Suprapubic skin (tissue), 4 donors: ENCODE measurements at regions not wholly inside any gene's neighbourhood (a gene's known extent, or its start where the extent isn't known, plus 50 kb on each side); places are given as distances from the start of the nearest gene placed in this dataset.

Experiments used
- EP300 ChIP-seq: sonication (generic); formaldehyde crosslinking; IDR thresholded peaks from one replicate; pipeline ENCODE4 v1.6.1; 2017; ENCODE audit warnings: antibody characterized with exemption
- POLR2A ChIP-seq, 2 donors: fragments of 450-650 bp; IDR thresholded peaks; one replicate each; pipeline ENCODE4 v1.6.1; 2017; ENCODE audit warnings: antibody characterized with exemption in 2 of 2, mild to moderate bottlenecking in 2 of 2, moderate library complexity in 2 of 2
- POLR2AphosphoS5 ChIP-seq, 3 donors: sonication (generic); formaldehyde crosslinking; IDR thresholded peaks; one replicate each; pipeline ENCODE4 v1.6.1; 2017; ENCODE audit warnings: antibody characterized with exemption in 3 of 3
- TF ChIP-seq, protein P1 (sequence below), 2 donors: fragments of 200-600 bp in 1 of 2; fragments of 450-650 bp in 1 of 2; sonication (generic) in 1 of 2; IDR thresholded peaks; one replicate each; pipeline ENCODE4 v1.5.1; 2016 to 2019; ENCODE audit warnings: antibody characterized with exemption in 2 of 2, mild to moderate bottlenecking in 1 of 2, moderate library complexity in 1 of 2

DNA sequence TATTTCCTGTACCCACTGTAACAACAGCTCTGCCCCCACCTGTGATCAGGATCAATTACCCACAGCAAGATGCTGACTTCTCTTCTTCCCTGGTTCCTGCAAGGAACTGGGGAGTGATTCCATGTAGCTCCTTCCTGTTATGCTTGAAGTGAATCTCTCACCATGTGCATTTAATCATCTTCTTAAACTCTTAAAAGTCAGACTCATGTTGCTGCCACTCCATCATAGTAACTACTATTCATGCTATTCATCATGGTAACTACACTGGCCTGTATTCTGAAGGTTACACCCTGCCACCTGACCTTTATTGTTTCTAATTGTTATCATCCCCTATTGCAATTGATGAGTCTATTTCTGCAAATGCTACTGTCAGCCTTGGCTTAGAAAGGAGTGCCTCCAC is 89.5 kb downstream of the SUCNR1 start:
- TF ChIP-seq POLR2A (IDR thresholded peaks at IDR 0.05), result no peak
- TF ChIP-seq, protein P1, sequence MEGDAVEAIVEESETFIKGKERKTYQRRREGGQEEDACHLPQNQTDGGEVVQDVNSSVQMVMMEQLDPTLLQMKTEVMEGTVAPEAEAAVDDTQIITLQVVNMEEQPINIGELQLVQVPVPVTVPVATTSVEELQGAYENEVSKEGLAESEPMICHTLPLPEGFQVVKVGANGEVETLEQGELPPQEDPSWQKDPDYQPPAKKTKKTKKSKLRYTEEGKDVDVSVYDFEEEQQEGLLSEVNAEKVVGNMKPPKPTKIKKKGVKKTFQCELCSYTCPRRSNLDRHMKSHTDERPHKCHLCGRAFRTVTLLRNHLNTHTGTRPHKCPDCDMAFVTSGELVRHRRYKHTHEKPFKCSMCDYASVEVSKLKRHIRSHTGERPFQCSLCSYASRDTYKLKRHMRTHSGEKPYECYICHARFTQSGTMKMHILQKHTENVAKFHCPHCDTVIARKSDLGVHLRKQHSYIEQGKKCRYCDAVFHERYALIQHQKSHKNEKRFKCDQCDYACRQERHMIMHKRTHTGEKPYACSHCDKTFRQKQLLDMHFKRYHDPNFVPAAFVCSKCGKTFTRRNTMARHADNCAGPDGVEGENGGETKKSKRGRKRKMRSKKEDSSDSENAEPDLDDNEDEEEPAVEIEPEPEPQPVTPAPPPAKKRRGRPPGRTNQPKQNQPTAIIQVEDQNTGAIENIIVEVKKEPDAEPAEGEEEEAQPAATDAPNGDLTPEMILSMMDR (IDR thresholded peaks at IDR 0.05), result no peak
- TF ChIP-seq POLR2AphosphoS5 (IDR thresholded peaks at IDR 0.05), result no peak
- no peak for TF ChIP-seq EP300
